H4 (cell line): ENCODE measurements at regions not wholly inside any gene's neighbourhood (a gene's known extent, or its start where the extent isn't known, plus 50 kb on each side); places are given as distances from the start of the nearest gene placed in this dataset.
"Not testable (repeated sequence)": the region's sequence is repeated elsewhere in the genome, so short reads cannot be mapped to it uniquely, and the experiment has no call there.

ENCODE experiments used
- DNase-seq: peaks from one replicate; pipeline ENCODE4 v3.0.0-alpha.2; 2015; ENCODE audit warnings: low spot score

DNA sequence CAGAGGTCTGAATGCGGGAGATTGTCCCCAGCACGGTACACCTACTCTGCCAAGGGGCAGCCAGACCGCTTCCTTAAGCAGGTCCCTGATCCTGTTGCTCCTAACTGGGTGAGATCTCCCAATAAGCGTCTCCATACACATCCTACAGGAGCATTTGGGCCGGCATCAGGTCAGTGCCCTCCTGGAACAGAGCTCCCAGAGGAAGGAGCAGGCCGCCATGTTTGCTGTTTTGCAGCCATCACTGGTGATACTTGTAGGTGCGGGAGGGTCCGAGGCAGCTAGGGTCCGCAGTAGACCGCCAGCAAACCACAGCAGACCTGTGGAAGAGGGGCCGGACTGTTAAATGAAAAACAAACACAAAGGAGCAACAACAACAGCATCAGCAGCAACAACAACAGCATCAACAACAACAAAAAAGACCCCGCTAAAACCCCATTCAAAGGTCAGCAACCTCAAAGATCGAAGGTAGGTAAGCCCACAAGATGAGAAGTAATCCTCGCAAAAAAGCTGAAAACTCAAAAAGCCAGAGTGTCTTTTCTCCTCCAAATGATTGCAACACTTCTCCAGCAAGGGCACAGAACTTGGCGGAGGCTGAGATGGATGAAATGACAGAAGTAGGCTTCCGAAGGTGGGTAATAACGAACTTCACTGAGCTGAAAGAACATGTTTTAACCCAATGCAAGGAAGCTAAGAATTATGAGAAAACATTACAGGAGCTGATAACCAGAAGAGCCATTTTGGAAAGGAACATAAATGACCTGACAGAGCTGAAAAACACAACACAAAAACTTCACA lies 79.0 kb upstream of the CDH7 start:
- no peak for DNase-seq

- DNase-seq: not testable (repeated sequence)
Measured at GRCh38 chr18:65670145-65670544, 80.7 kb upstream of the CDH7 start.

- DNase-seq: no peak
Measured at GRCh38 chr18:65661391-65661790, 89.4 kb upstream of the CDH7 start.

- DNase-seq: peak; percentile 10
Measured at GRCh38 chr18:65659912-65660311, 90.9 kb upstream of the CDH7 start.

- no peak for DNase-seq
Measured at GRCh38 chr18:65659312-65659711, 91.5 kb upstream of the CDH7 start.

- no peak for DNase-seq
Measured at GRCh38 chr18:65651192-65651591, 99.6 kb upstream of the CDH7 start.

DNA sequence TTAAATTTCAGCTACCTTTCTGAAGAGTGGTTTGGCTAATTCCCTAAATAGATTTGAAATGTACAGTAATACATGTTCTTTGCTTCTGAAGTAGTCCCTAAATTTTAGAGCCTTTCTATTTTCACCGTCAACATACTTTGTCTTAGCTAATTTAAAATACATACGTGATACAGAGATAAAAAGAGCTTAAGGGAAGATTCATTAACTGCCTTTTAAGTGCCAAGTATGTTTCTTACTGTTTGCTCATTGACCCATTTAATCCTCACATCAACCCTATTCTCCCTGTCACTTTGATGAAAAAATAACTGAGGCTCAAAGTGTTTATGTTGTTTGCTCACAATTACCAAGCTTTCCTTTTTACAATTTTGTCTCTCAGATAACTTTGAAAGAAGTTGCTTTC lies 118.6 kb upstream of the CDH7 start:
- no peak for DNase-seq

DNA sequence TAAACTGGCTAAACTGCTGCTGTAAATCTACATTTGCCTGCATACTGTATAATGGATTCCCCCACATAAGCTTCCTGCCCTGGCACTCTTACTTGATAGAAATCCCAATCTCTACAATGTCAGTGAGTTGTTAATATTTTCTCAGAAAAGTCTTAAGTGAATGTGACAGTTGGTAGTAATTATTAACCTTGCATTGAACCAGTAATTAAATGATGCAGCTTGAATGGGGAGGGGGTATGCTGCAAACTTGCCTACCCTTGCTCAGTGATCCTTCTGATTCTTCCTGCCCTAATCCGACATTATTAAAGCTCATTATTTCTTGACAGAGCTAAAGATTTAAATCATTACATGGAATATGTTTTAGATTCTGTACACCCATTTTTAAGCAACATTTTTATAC lies 119.0 kb upstream of the CDH7 start:
- no peak for DNase-seq

- no peak for DNase-seq
Measured at GRCh38 chr18:65628390-65628789, 122.4 kb upstream of the CDH7 start.

DNA sequence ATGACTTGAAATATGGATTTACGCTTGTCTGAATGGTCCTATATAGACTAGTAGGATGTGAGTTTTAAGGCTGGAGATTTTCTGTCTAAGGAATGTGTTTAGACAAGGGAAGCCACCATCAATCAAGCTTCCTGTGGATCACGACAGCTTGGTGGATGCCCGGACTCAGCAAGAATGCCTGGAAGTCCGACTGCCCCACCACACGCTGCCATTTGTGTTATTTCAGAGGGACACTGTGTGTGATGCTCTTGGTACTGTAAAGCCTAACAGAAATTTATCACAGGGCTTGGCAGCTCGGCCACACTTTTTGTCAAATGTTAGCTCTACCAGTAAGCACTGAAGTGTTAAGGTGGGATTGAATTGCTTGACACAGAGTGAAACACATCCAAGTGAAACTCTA lies 127.1 kb upstream of the CDH7 start:
- DNase-seq: no peak

GRCh38 chr18:65622436-65622835 lies 128.4 kb upstream of the CDH7 start:
- DNase-seq: no peak

- DNase-seq: no peak
Measured at GRCh38 chr18:65620076-65620696, 130.6 kb upstream of the CDH7 start.

DNA sequence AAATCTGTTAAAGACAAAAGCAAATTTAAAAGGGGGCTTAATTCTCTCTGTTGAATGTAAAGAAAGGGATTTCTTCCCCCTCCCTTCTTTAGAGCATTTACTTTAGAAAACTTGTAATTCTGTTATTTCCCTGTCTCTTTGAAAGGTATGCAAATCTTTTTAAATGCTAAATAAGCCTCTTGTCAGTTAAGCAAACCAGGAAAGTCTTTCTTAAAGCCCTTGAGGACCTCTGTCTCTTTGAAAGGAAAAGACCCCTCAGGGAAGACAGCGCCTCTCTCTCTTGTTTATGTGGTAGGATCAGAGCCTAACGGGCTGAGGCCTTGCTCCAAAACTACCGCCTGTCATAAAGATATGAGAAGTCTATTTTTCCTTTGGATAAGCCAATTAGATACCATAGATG lies 139.9 kb upstream of the CDH7 start:
- DNase-seq: no peak

DNA sequence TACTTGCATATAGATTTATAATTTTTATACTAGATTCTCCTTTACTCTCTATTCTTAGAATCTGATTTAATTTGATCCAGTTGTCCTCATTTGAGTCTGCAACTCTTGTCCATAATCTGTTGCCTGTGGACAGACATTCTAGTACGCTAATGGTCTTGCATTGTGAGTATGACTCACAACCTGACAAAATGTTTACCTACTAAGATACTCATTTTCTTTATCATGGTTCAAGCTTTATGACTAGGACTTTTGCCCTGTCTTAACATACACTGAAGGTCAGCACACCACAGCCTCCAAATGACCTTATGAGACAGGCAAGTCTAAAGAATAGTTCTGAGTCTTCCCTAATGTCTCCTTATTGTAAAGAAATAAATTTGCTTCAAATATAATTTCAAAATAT lies 142.3 kb upstream of the CDH7 start:
- no peak for DNase-seq

DNA sequence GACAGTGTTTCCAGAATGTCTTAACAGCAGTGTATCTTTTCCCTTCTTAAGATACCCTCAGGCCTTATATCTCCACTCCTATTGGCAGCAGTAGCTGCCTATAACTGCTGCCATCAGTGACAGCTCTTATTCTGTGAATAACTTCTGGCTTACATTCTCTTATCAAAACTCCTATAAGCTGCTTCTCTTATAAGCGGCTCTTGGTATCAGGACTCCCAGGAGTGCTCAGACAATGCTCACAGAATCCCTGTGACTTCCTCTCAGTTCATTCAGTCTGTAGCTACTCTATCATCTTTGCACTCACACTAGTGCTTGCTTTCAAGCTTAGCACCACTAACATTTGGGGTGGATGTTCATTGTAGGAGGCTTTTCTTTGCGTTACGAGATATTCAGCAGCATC lies 143.7 kb upstream of the CDH7 start:
- DNase-seq: no peak

GRCh38 chr18:65606551-65607130 lies 144.2 kb upstream of the CDH7 start:
- DNase-seq: no peak

DNA sequence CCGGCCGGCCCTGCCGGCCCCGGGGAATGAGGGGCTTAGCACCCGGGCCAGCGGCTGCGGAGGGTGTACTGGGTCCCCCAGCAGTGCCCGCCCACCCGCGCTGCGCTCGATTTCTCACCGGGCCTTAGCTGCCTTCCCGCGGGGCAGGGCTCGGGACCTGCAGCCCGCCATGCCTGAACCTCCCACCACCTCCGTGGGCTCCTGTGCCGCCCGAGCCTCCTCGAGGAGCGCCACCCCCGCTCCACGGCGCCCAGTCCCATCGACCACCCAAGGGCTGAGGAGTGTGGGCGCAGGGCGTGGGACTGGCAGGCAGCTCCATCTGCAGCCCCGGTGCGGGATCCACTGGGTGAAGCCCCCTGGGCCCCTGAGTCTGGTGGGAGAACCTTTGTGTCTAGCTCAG lies 145.5 kb upstream of the CDH7 start:
- not testable (repeated sequence) for DNase-seq

DNA sequence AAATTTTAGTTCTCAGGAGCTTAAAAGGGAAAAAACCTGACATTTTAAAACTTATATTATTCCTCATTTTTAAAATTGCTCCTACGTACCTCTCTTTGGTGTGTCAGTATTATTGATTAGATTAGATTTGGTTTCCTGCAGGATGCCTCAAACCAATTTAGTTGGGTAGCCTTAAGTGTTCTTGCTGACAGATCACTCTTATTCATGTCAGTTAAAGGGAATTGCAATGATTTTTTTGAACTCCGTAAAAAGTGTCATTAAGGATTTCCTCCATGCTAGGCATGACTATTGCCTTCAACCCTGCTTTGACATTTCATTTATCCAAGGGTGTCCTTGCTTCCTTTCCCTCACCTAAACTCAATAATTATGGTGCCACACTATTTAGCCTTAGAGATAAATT lies 149.0 kb upstream of the CDH7 start:
- no peak for DNase-seq

DNA sequence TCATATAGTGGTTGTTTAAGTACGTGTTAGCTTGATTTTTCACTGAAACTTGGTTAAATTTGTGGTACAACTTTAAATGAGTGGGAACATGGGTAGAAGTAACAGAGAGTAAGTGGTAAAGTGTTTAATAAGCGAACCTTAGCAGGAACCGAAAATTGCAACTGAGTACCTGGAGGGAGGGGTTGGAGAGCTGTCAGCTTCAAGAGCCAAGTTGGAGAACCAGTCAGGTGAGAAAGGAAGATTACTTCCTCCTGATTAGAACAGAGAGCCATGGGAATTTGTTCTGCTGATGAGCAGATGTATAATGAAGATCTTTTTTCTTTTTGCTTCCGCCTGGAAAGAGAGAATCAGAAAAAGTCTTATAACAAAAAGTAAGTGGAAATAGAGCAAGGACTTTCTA lies 158.4 kb upstream of the CDH7 start:
- no peak for DNase-seq

GRCh38 chr18:65587491-65587890 lies 163.3 kb upstream of the CDH7 start:
- DNase-seq: no peak

- not testable (repeated sequence) for DNase-seq
Measured at GRCh38 chr18:65582094-65582493, 168.7 kb upstream of the CDH7 start.

GRCh38 chr18:65568866-65569265 lies 181.9 kb upstream of the CDH7 start:
- no peak for DNase-seq

DNA sequence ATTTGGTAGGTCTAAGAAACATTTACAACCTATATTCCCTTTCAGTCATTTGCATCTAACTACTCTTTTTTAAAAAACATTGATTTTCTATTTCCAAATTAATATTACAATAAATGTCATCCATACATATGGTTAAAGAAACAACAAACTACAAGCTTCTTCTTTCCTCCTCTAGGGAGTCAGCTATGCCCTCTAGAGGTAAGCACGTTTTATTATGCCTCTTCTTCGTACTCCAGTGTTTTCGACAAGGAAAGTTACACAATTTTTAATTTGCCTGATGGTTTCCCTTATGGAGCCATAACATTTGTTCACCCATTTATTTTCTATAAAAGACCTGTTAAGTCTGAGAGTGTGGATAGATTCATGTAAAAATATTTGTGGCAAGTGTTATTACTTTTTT lies 183.4 kb upstream of the CDH7 start:
- peak; percentile 54 for DNase-seq
